Left lung (tissue), 4 donors: ENCODE measurements at regions not wholly inside any gene's neighbourhood (a gene's known extent, or its start where the extent isn't known, plus 50 kb on each side); places are given as distances from the start of the nearest gene placed in this dataset.

Experiments
- ATAC-seq: fragments of 200-7000 bp; cut with Tn5 transposase; one replicate; pipeline ENCODE4 v1.9.1; 2020; ENCODE audit warnings: moderate library complexity
- DNase-seq, 4 donors: peaks; one replicate each; pipeline ENCODE4 v3.0.0-alpha.2; 2013 to 2020
- H3K27ac ChIP-seq, 2 donors: fragments of 200-600 bp; sonication (generic) in 1 of 2; one replicate each; pipeline versions ENCODE4 v1.5.0 to v1.8.0; 2020 to 2021
- H3K27me3 ChIP-seq, 2 donors: fragments of 200-600 bp; sonication (generic) in 1 of 2; one replicate each; pipeline versions ENCODE4 v1.5.0 to v1.8.0; 2020 to 2021
- H3K36me3 ChIP-seq, 2 donors: fragments of 200-600 bp; sonication (generic) in 1 of 2; one replicate each; pipeline versions ENCODE4 v1.5.0 to v1.8.0; 2020 to 2021
- H3K4me1 ChIP-seq, 2 donors: fragments of 200-600 bp; one replicate each; pipeline ENCODE4 v1.8.0; 2021
- H3K4me3 ChIP-seq, 2 donors: fragments of 200-600 bp; sonication (generic) in 1 of 2; one replicate each; pipeline versions ENCODE4 v1.5.0 to v1.8.0; 2020 to 2021; ENCODE audit warnings: mild to moderate bottlenecking in 1 of 2
- H3K9me3 ChIP-seq, 2 donors: fragments of 200-600 bp; sonication (generic) in 1 of 2; one replicate each; pipeline versions ENCODE4 v1.5.0 to v1.8.0; 2020 to 2021
- CTCF ChIP-seq, 2 donors: fragments of 200-600 bp; sonication (generic) in 1 of 2; IDR thresholded peaks; one replicate each; pipeline versions ENCODE4 v1.5.0 to v1.8.0; 2021; ENCODE audit warnings: antibody characterized with exemption in 2 of 2
- intact Hi-C, 2 donors: fragments of 100-400 bp; cut with DNase I; formaldehyde crosslinking; loops; one replicate each; pipeline versions ENCODE4 v1.11.2 to v1.14.2; 2022
- donor health status: DM: no; HTN: yes; CAD: no.
- donor health status: DM: no; HTN: no; CAD: no.

- intact Hi-C loops, result no loop called here
- Histone ChIP-seq H3K9me3 (no peaks in the 10 kb centered on the region), H3K36me3 (no peaks in the 10 kb centered on the region), H3K27ac (no peak overlapping the region), H3K27me3 (no peaks in the 10 kb centered on the region), H3K4me1 (no peaks in the 10 kb centered on the region), H3K4me3 (no peak overlapping the region)
- DNase-seq (no peak), ATAC-seq (no peak)
- TF ChIP-seq CTCF (IDR thresholded peaks at IDR 0.05), result no peak
These were observed 91.2 kb downstream of the TNFSF18 start for GRCh38 chr1:172959571-172959970.

- intact Hi-C loops, result no loop called here
- no peaks in the 10 kb centered on the region for H3K36me3 ChIP-seq
- H3K27me3 ChIP-seq, result no peaks in the 10 kb centered on the region
- no peak for TF ChIP-seq CTCF (IDR thresholded peaks at IDR 0.05)
- no peak overlapping the region for H3K27ac ChIP-seq
- H3K4me3 ChIP-seq, result no peak overlapping the region
- no peak for DNase-seq
- no peak for ATAC-seq
- no peaks in the 10 kb centered on the region for H3K4me1 ChIP-seq
- no peaks in the 10 kb centered on the region for H3K9me3 ChIP-seq
These were observed 90.7 kb downstream of the TNFSF18 start for GRCh38 chr1:172960019-172960418.

GRCh38 chr1:172960454-172961208 is 90.1 kb downstream of the TNFSF18 start:
- Histone ChIP-seq H3K4me1 (no peaks in the 10 kb centered on the region), H3K27ac (no peak overlapping the region), H3K27me3 (no peaks in the 10 kb centered on the region), H3K9me3 (no peaks in the 10 kb centered on the region), H3K36me3 (no peaks in the 10 kb centered on the region), H3K4me3 (no peak overlapping the region)
- TF ChIP-seq CTCF (IDR thresholded peaks at IDR 0.05), result no peak
- intact Hi-C loops, result no loop called here
- ATAC-seq, result peak; percentile 49
- DNase-seq, result no peak

GRCh38 chr1:172964864-172965263 is 85.9 kb downstream of the TNFSF18 start:
- ATAC-seq (no peak), DNase-seq (no peak)
- intact Hi-C loops, result no loop called here

More at GRCh38 chr1:172964864-172965263, 85.9 kb downstream of the TNFSF18 start:
- Histone ChIP-seq H3K36me3 (no peaks in the 10 kb centered on the region), H3K27ac (no peak overlapping the region), H3K9me3 (no peaks in the 10 kb centered on the region), H3K27me3 (no peaks in the 10 kb centered on the region), H3K4me1 (no peaks in the 10 kb centered on the region), H3K4me3 (no peak overlapping the region)
- TF ChIP-seq CTCF (IDR thresholded peaks at IDR 0.05), result no peak
